H1 (cell line): ENCODE measurements at regions not wholly inside any gene's neighbourhood (a gene's known extent, or its start where the extent isn't known, plus 50 kb on each side); places are given as distances from the start of the nearest gene placed in this dataset.

Experiments used
- CHD2 ChIP-seq: IDR thresholded peaks from 2 replicates; pipeline ENCODE4 v1.6.1; 2012; ENCODE audit warnings: low read length, improper control_type of control experiment
- KDM5A ChIP-seq: fragments of 200-600 bp; IDR thresholded peaks from 2 replicates; pipeline ENCODE4 v1.7.1; 2012; ENCODE audit warnings: mild to moderate bottlenecking, low read length, inconsistent platforms, mixed read lengths
- TF ChIP-seq, protein P1 (sequence below): fragments of 300-600 bp; sonication (generic); IDR thresholded peaks from 2 replicates; pipeline ENCODE4 v1.7.1; 2012; ENCODE audit warnings: low read length, moderate library complexity, mild to moderate bottlenecking, inconsistent platforms; ENCODE audit not compliant: insufficient replicate concordance
- TF ChIP-seq, protein P2 (sequence below), 3 experiments: IDR thresholded peaks; 1 replicate in 2 of 3; 2 replicates in 1 of 3; pipeline versions ENCODE4 v1.5.1 to v1.6.1; 2011; ENCODE audit warnings: low read length in 3 of 3, mild to moderate bottlenecking in 3 of 3, inconsistent platforms in 2 of 3, low read depth in 1 of 3, moderate library complexity in 1 of 3; ENCODE audit not compliant: insufficient read depth in 1 of 3; ENCODE audit errors: control extremely low read depth in 1 of 3

DNA sequence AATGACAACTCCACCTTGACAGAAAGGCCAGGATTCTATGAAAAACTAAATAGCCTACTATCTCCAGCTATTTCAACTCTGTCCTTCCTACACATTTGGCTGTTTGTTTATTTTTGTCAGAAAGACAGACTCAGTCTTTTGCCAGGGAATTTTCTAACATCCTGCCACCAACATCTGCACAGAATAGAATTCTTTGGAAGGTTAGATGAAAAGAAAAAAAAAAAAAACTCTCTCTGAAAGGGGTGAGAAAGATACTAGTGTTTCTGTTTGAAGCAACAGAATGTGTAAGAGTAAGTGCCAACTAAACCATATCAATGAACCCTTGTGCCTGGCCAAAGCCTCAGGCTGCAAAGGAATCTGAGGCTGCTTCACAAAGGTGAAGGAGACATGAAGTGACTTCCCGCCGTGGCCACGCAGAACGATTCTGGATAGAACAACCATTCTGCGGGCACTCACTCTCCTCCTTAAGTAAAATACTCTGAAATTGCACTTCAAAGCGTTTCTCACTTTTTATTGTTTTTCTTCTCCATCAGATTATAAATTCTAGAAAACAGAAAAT, 498.2 kb downstream of the IRS2 start (continued):
- TF ChIP-seq, protein P1, sequence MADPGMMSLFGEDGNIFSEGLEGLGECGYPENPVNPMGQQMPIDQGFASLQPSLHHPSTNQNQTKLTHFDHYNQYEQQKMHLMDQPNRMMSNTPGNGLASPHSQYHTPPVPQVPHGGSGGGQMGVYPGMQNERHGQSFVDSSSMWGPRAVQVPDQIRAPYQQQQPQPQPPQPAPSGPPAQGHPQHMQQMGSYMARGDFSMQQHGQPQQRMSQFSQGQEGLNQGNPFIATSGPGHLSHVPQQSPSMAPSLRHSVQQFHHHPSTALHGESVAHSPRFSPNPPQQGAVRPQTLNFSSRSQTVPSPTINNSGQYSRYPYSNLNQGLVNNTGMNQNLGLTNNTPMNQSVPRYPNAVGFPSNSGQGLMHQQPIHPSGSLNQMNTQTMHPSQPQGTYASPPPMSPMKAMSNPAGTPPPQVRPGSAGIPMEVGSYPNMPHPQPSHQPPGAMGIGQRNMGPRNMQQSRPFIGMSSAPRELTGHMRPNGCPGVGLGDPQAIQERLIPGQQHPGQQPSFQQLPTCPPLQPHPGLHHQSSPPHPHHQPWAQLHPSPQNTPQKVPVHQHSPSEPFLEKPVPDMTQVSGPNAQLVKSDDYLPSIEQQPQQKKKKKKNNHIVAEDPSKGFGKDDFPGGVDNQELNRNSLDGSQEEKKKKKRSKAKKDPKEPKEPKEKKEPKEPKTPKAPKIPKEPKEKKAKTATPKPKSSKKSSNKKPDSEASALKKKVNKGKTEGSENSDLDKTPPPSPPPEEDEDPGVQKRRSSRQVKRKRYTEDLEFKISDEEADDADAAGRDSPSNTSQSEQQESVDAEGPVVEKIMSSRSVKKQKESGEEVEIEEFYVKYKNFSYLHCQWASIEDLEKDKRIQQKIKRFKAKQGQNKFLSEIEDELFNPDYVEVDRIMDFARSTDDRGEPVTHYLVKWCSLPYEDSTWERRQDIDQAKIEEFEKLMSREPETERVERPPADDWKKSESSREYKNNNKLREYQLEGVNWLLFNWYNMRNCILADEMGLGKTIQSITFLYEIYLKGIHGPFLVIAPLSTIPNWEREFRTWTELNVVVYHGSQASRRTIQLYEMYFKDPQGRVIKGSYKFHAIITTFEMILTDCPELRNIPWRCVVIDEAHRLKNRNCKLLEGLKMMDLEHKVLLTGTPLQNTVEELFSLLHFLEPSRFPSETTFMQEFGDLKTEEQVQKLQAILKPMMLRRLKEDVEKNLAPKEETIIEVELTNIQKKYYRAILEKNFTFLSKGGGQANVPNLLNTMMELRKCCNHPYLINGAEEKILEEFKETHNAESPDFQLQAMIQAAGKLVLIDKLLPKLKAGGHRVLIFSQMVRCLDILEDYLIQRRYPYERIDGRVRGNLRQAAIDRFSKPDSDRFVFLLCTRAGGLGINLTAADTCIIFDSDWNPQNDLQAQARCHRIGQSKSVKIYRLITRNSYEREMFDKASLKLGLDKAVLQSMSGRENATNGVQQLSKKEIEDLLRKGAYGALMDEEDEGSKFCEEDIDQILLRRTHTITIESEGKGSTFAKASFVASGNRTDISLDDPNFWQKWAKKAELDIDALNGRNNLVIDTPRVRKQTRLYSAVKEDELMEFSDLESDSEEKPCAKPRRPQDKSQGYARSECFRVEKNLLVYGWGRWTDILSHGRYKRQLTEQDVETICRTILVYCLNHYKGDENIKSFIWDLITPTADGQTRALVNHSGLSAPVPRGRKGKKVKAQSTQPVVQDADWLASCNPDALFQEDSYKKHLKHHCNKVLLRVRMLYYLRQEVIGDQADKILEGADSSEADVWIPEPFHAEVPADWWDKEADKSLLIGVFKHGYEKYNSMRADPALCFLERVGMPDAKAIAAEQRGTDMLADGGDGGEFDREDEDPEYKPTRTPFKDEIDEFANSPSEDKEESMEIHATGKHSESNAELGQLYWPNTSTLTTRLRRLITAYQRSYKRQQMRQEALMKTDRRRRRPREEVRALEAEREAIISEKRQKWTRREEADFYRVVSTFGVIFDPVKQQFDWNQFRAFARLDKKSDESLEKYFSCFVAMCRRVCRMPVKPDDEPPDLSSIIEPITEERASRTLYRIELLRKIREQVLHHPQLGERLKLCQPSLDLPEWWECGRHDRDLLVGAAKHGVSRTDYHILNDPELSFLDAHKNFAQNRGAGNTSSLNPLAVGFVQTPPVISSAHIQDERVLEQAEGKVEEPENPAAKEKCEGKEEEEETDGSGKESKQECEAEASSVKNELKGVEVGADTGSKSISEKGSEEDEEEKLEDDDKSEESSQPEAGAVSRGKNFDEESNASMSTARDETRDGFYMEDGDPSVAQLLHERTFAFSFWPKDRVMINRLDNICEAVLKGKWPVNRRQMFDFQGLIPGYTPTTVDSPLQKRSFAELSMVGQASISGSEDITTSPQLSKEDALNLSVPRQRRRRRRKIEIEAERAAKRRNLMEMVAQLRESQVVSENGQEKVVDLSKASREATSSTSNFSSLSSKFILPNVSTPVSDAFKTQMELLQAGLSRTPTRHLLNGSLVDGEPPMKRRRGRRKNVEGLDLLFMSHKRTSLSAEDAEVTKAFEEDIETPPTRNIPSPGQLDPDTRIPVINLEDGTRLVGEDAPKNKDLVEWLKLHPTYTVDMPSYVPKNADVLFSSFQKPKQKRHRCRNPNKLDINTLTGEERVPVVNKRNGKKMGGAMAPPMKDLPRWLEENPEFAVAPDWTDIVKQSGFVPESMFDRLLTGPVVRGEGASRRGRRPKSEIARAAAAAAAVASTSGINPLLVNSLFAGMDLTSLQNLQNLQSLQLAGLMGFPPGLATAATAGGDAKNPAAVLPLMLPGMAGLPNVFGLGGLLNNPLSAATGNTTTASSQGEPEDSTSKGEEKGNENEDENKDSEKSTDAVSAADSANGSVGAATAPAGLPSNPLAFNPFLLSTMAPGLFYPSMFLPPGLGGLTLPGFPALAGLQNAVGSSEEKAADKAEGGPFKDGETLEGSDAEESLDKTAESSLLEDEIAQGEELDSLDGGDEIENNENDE = no peak
- TF ChIP-seq KDM5A (no peak), CHD2 (no peak)
- TF ChIP-seq, protein P2, sequence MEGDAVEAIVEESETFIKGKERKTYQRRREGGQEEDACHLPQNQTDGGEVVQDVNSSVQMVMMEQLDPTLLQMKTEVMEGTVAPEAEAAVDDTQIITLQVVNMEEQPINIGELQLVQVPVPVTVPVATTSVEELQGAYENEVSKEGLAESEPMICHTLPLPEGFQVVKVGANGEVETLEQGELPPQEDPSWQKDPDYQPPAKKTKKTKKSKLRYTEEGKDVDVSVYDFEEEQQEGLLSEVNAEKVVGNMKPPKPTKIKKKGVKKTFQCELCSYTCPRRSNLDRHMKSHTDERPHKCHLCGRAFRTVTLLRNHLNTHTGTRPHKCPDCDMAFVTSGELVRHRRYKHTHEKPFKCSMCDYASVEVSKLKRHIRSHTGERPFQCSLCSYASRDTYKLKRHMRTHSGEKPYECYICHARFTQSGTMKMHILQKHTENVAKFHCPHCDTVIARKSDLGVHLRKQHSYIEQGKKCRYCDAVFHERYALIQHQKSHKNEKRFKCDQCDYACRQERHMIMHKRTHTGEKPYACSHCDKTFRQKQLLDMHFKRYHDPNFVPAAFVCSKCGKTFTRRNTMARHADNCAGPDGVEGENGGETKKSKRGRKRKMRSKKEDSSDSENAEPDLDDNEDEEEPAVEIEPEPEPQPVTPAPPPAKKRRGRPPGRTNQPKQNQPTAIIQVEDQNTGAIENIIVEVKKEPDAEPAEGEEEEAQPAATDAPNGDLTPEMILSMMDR (IDR thresholded peaks at IDR 0.05; ENCODE audit: control extremely low read depth in 1 of 3, insufficient read depth in 1 of 3, low read depth in 1 of 3, low read length in 3 of 3) = no peak
